ENCODE measurements at regions not wholly inside any gene's neighbourhood (a gene's known extent, or its start where the extent isn't known, plus 50 kb on each side); places are given as distances from the start of the nearest gene placed in this dataset.

DNA sequence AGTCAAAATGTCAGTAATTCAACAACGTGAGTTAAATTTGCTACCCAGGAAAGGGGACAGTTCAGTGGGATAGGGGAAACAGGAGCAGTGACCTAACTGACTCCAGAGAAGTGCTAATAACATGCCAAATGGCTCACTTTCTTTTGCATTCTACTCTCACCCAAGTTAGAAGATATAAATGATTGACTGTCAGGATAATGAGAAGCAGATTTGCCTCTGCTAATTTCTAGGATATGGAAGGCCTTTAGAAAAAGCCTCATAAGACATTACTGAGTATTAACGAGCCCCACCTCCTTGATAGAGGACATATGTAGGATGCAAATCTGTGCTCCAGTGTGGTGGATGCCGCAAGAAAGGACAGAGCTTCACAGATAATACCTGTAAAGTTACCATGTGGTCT, 318.6 kb upstream of the NT5C1B start:
- H3K27me3 ChIP-seq (ENCODE audit: control insufficient read depth in 2 of 2, insufficient read depth in 2 of 2, low read length in 2 of 2): no peaks in the 10 kb centered on the region
- ATAC-seq: no peak
- no peaks in the 10 kb centered on the region for H3K4me1 ChIP-seq (replicated peaks in 1 of 2; ENCODE audit: control insufficient read depth in 2 of 2, insufficient read depth in 2 of 2, low read length in 2 of 2)
- H3K9ac ChIP-seq (ENCODE audit: insufficient read depth in 1 of 2, low read depth in 2 of 2, low read length in 2 of 2): no peak overlapping the region
- ChIA-PET CTCF (ENCODE audit: low intra/inter-chr PET ratio) (no interaction called here), POLR2A (no interaction called here)
- BruUV-seq (replicated peaks): no TSS peak
- 2% methylated on average over 3 of the region's 3 CpGs for WGBS (ENCODE audit: insufficient coverage, low coverage, missing lambda C conversion rate)
- no peaks in the 10 kb centered on the region for H4K20me1 ChIP-seq (replicated peaks; ENCODE audit: control insufficient read depth, insufficient read depth, low read length)
- no peaks in the 10 kb centered on the region for H3K36me3 ChIP-seq (ENCODE audit: control insufficient read depth, insufficient read depth, low read length)
- no peak overlapping the region for H3K4me2 ChIP-seq (ENCODE audit: insufficient read depth, low read length)
- H3K9me3 ChIP-seq (replicated peaks; ENCODE audit: control insufficient read depth, insufficient read depth, low read depth, low read length): no peaks in the 10 kb centered on the region
- H3K27ac ChIP-seq (ENCODE audit: extremely low read depth, low read depth, low read length): no peak overlapping the region
- no peak for DNase-seq (ENCODE audit: extremely low read depth in 1 of 4, low spot score in 3 of 4)
- H3K79me2 ChIP-seq (ENCODE audit: control insufficient read depth, insufficient read depth, low read length): no peaks in the 10 kb centered on the region
- intact Hi-C loops (cut with micrococcal nuclease) (no loop called here), in situ Hi-C loops (cut with MboI) (no loop called here)
- no peak for FAIRE-seq
- no peak overlapping the region for H3K4me3 ChIP-seq
- no peaks in the 10 kb centered on the region for H3K9me1 ChIP-seq (ENCODE audit: control insufficient read depth, insufficient read depth, low read length)
- no peak overlapping the region for H2AFZ ChIP-seq (ENCODE audit: low read depth, low read length)
- TF ChIP-seq ZFX (CRISPR knock-in tag; IDR thresholded peaks at IDR 0.05) (no peak), FUS (optimal IDR thresholded peaks at IDR 0.05; ENCODE audit: low read depth, low read length) (no peak), DIDO1 (tag; IDR thresholded peaks at IDR 0.05; ENCODE audit: low read depth) (no peak), MCM3 (IDR thresholded peaks at IDR 0.05) (no peak), DNMT1 (IDR thresholded peaks at IDR 0.05) (no peak), RAD51 (IDR thresholded peaks at IDR 0.05; ENCODE audit: borderline replicate concordance, low read depth) (no peak), TAF9B (IDR thresholded peaks at IDR 0.05; ENCODE audit: partially characterized antibody) (no peak), ZNF589 (CRISPR knock-in tag; IDR thresholded peaks at IDR 0.05; ENCODE audit: low read depth) (no peak), ETV5 (CRISPR knock-in tag; IDR thresholded peaks at IDR 0.05; ENCODE audit: low read depth) (no peak)
- TF ChIP-seq, protein P1, sequence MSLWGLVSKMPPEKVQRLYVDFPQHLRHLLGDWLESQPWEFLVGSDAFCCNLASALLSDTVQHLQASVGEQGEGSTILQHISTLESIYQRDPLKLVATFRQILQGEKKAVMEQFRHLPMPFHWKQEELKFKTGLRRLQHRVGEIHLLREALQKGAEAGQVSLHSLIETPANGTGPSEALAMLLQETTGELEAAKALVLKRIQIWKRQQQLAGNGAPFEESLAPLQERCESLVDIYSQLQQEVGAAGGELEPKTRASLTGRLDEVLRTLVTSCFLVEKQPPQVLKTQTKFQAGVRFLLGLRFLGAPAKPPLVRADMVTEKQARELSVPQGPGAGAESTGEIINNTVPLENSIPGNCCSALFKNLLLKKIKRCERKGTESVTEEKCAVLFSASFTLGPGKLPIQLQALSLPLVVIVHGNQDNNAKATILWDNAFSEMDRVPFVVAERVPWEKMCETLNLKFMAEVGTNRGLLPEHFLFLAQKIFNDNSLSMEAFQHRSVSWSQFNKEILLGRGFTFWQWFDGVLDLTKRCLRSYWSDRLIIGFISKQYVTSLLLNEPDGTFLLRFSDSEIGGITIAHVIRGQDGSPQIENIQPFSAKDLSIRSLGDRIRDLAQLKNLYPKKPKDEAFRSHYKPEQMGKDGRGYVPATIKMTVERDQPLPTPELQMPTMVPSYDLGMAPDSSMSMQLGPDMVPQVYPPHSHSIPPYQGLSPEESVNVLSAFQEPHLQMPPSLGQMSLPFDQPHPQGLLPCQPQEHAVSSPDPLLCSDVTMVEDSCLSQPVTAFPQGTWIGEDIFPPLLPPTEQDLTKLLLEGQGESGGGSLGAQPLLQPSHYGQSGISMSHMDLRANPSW (CRISPR knock-in tag; IDR thresholded peaks at IDR 0.05): no peak
- TF ChIP-seq, protein P2, sequence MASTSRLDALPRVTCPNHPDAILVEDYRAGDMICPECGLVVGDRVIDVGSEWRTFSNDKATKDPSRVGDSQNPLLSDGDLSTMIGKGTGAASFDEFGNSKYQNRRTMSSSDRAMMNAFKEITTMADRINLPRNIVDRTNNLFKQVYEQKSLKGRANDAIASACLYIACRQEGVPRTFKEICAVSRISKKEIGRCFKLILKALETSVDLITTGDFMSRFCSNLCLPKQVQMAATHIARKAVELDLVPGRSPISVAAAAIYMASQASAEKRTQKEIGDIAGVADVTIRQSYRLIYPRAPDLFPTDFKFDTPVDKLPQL (IDR thresholded peaks at IDR 0.05; ENCODE audit: extremely low read depth, insufficient read length): no peak
